Endothelial cell of umbilical vein (primary cell): ENCODE measurements at regions not wholly inside any gene's neighbourhood (a gene's known extent, or its start where the extent isn't known, plus 50 kb on each side); places are given as distances from the start of the nearest gene placed in this dataset.

ENCODE experiments used
- CTCF ChIP-seq, 2 donors: IDR thresholded peaks; 1 replicate in 1 of 2; 2 replicates in 1 of 2; pipeline ENCODE4 v1.5.1; 2011; ENCODE audit warnings: low read length in 2 of 2, mild to moderate bottlenecking in 2 of 2, moderate library complexity in 2 of 2, control low read depth in 1 of 2, inconsistent platforms in 1 of 2, low read depth in 1 of 2; ENCODE audit not compliant: insufficient read depth in 1 of 2; ENCODE audit errors: extremely low read depth in 1 of 2
- EZH2 ChIP-seq: IDR thresholded peaks from 2 replicates; pipeline ENCODE4 v1.6.1; 2012; ENCODE audit warnings: borderline replicate concordance, low read depth, mild to moderate bottlenecking, moderate library complexity, low read length, inconsistent platforms; ENCODE audit not compliant: severe bottlenecking
- GATA2 ChIP-seq: IDR thresholded peaks from 2 replicates; pipeline ENCODE4 v1.7.0; 2011; ENCODE audit warnings: low read depth, mild to moderate bottlenecking, moderate library complexity, mixed read lengths, low read length; ENCODE audit not compliant: insufficient read length, insufficient read depth
- MAX ChIP-seq: IDR thresholded peaks from 2 replicates; pipeline ENCODE4 v1.6.1; 2011; ENCODE audit not compliant: insufficient read depth, insufficient read length
- MYC ChIP-seq: IDR thresholded peaks from one replicate; pipeline ENCODE4 v1.6.1; 2011; ENCODE audit warnings: mild to moderate bottlenecking, low read depth, low read length
- POLR2A ChIP-seq: IDR thresholded peaks from 2 replicates; pipeline ENCODE4 v1.6.1; 2012; ENCODE audit warnings: low read depth, mild to moderate bottlenecking, control low read depth, low read length
- POLR2AphosphoS5 ChIP-seq: IDR thresholded peaks from 2 replicates; pipeline ENCODE4 v1.6.1; 2012; ENCODE audit warnings: low read depth, mild to moderate bottlenecking, control low read depth, low read length, moderate library complexity; ENCODE audit not compliant: insufficient read depth

DNA sequence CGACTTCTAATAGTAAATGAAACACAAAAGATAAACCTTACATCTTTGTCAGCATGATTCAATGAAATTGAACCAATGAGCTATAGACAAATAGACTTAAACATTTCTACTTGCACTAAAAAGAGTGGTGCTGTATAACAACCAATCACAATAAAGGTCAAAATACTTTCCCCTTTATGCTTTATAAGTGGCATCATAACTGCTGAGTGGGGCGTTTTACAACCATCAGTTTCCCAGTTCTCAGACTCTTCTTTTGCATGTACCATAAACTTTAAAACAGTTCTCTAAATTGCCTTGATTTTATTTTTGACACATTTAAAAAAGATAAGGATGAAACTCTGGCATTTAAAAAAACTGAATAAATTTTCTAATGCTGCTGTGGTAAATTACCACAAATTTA lies 356.2 kb downstream of the NNT start:
- TF ChIP-seq CTCF (IDR thresholded peaks at IDR 0.05; ENCODE audit: extremely low read depth in 1 of 2, insufficient read depth in 1 of 2, low read depth in 1 of 2, low read length in 2 of 2) (no peak), POLR2A (no peak), GATA2 (no peak), MYC (no peak), POLR2AphosphoS5 (no peak), MAX (no peak), EZH2 (no peak)
